ENCODE measurements at regions not wholly inside any gene's neighbourhood (a gene's known extent, or its start where the extent isn't known, plus 50 kb on each side); places are given as distances from the start of the nearest gene placed in this dataset.

DNA sequence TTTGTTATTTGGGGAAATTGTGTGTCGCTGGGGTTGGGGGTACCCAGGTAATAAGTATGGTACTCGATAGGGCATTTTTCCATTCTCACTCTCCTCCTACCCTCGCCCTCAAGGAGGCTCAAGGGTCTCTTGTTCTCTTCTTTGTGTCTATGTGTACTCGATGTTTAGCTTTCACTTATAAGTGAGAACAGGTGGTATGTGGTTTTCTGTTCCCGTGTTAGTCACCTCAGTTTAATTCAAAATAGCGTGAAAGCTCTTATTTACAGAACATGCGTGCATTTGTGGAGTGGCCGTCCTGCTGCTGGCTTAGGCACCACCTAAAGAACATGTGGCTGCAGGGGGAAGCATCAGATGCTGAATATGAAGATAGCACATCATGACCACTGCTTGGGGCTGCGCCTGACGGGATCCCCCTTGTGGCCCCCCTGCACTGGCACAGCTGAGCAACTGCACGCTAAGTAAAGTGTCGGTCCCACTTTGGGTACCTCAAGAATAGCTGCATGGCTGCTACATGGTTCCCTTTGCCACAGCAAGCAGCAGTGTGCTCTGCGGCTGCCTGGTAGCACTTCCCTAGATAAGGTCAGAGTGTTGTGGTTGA is 569.0 kb downstream of the DCDC2C start:
- no peak for DNase-seq (ENCODE audit: low read depth, low spot score)
- no peak overlapping the region for H3K4me3 ChIP-seq (ENCODE audit: low read depth, low read length)
- ChIA-PET POLR2A (no interaction called here), CTCF (no interaction called here)
- TF ChIP-seq, protein P1, sequence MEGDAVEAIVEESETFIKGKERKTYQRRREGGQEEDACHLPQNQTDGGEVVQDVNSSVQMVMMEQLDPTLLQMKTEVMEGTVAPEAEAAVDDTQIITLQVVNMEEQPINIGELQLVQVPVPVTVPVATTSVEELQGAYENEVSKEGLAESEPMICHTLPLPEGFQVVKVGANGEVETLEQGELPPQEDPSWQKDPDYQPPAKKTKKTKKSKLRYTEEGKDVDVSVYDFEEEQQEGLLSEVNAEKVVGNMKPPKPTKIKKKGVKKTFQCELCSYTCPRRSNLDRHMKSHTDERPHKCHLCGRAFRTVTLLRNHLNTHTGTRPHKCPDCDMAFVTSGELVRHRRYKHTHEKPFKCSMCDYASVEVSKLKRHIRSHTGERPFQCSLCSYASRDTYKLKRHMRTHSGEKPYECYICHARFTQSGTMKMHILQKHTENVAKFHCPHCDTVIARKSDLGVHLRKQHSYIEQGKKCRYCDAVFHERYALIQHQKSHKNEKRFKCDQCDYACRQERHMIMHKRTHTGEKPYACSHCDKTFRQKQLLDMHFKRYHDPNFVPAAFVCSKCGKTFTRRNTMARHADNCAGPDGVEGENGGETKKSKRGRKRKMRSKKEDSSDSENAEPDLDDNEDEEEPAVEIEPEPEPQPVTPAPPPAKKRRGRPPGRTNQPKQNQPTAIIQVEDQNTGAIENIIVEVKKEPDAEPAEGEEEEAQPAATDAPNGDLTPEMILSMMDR (IDR thresholded peaks at IDR 0.05; ENCODE audit: insufficient read depth, low read length, missing control alignments): no peak

DNA sequence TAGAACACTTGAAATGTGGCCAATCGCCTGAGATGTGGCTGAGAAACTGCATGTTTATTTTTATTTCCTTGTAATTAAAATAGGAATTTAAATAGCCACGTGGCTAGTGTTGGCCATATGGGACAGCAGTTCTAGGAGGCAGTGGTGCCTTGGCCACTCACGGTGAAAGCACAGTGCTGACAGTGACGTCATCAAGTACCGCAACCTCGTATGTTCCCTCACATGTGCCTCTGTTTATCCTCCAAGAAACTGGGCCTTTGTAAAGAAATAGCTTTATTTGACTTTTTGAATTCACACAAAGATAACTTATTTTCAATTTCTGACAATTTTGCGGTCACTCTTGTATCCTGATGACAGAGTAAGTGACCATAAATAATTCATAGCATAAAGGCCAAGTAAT is 575.0 kb downstream of the DCDC2C start:
- TF ChIP-seq, protein P1 (IDR thresholded peaks at IDR 0.05; ENCODE audit: insufficient read depth, low read length, missing control alignments): no peak
- H3K4me3 ChIP-seq (ENCODE audit: low read depth, low read length): no peak overlapping the region
- ChIA-PET CTCF (no interaction called here), POLR2A (no interaction called here)
- no peak for DNase-seq (ENCODE audit: low read depth, low spot score)

DNA sequence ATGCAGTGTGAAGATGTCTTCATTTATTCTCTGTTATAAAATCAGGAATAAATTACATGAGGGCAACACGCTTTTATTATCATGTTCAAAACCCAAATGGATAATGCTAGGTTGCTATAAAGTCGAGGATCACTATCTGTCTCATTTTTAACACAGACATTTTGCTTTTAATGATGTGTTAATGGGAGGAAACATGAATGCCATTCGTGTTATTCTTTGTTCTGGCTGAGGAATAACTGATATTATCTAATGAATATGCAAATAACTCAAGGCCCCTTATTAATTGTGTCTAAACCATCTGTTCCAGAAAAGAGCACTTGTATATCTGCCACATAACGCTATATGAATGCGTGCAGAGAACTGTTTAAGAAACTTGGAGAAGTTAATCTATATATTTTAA is 576.1 kb downstream of the DCDC2C start:
- H3K4me3 ChIP-seq (ENCODE audit: low read depth, low read length): no peak overlapping the region
- ChIA-PET POLR2A (no interaction called here), CTCF (no interaction called here)
- TF ChIP-seq, protein P1 (IDR thresholded peaks at IDR 0.05; ENCODE audit: insufficient read depth, low read length, missing control alignments): no peak
- no peak for DNase-seq (ENCODE audit: low read depth, low spot score)

DNA sequence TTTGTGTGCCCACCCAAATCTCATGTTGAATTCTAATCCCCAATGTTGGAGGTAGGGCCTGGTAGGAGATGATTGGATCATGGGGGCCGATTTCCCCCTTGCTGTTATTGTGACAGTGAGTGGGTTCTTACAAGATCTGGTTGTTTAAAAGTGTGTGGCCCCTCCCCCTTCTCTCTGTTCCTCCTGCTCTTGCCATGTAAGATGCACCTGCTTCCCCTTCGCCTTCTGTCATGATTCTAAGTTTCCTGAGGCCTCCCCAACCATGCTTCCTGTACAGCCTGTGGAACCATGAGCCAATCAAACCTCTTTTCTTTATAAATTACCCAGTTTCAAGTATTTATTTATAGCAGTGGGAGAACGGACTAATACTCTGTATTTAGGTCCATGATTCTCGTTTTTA is 588.1 kb downstream of the DCDC2C start:
- H3K4me3 ChIP-seq (ENCODE audit: low read depth, low read length): no peak overlapping the region
- TF ChIP-seq, protein P1 (IDR thresholded peaks at IDR 0.05; ENCODE audit: insufficient read depth, low read length, missing control alignments): no peak
- CTCF ChIA-PET: no interaction called here
- POLR2A ChIA-PET: no interaction called here
- no peak for DNase-seq (ENCODE audit: low read depth, low spot score)

DNA sequence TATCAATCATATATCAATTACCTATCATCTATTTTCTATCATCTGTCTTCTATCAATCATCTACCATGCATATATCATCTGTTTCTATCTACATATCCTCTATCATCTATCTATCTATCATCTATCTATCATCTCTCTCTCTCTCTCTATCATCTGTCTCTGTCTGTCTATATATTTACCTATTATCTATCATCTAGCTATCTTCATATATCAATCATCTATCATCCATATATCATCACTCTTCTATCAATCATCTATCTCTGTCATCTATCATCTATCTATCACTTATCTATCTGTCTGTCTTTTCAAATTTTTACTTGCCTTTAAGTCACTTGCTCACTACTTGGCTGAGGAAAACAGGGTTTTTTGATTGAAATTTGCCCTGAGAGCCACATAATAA is 592.3 kb downstream of the DCDC2C start:
- ChIA-PET POLR2A (no interaction called here), CTCF (no interaction called here)
- H3K4me3 ChIP-seq (ENCODE audit: low read depth, low read length): no peak overlapping the region
- no peak for DNase-seq (ENCODE audit: low read depth, low spot score)
- TF ChIP-seq, protein P1 (IDR thresholded peaks at IDR 0.05; ENCODE audit: insufficient read depth, low read length, missing control alignments): no peak

DNA sequence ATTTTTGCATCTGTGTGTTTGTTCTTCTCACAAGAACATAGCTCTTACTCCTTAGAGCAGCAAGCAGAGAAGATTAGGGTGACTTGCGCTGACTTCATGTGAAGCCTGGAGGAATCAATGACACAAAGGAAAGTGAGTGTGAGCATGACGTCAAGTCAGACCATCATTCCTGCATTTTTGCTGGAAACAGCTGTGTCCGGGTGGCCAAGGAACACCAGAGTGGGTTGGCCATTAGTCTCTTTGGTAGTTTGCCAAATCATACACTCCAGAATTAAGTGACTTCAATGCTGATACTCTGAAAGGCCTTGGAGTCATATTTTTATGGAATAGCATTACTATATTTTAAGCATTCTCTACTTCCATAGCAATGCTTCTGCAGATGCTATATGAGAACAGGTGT is 597.2 kb downstream of the DCDC2C start:
- CTCF ChIA-PET: no interaction called here
- TF ChIP-seq, protein P1 (IDR thresholded peaks at IDR 0.05; ENCODE audit: insufficient read depth, low read length, missing control alignments): no peak
- DNase-seq (ENCODE audit: low read depth, low spot score): no peak
- POLR2A ChIA-PET: no interaction called here
- no peak overlapping the region for H3K4me3 ChIP-seq (ENCODE audit: low read depth, low read length)

Data from AG04449 (cell line).